WTC11 (cell line): ENCODE measurements at regions not wholly inside any gene's neighbourhood (a gene's known extent, or its start where the extent isn't known, plus 50 kb on each side); places are given as distances from the start of the nearest gene placed in this dataset.

Experiments
- ATAC-seq: fragments of 200-7000 bp; cut with Tn5 transposase; 2 replicates; pipeline ENCODE4 v1.10.0; 2021; ENCODE audit warnings: mild to moderate bottlenecking, moderate library complexity
- CTCF ChIA-PET: fragments of 300-600 bp; sonication (Branson Sonifier 250); formaldehyde crosslinking; loops from one replicate; lab custom pipeline; 2021; ENCODE audit warnings: antibody characterized with exemption; lab: Charles Lee
- POLR2A ChIA-PET: fragments of 350-600 bp; sonication (Branson Sonifier 250); formaldehyde crosslinking; loops from one replicate; lab custom pipeline; 2021; ENCODE audit warnings: antibody characterized with exemption; lab: Charles Lee
- DNase-seq: peaks from one replicate; pipeline ENCODE4 v3.0.0; 2021; ENCODE audit warnings: low spot score
- H3K27ac Mint-ChIP-seq: 2 replicates; pipeline ENCODE4 v1.8.0; 2021; ENCODE audit warnings: mixed read lengths
- H3K27me3 Mint-ChIP-seq: 2 replicates; pipeline ENCODE4 v1.8.0; 2021; ENCODE audit warnings: low read depth, mild to moderate bottlenecking, moderate library complexity, mixed read lengths
- H3K36me3 Mint-ChIP-seq: 2 replicates; pipeline ENCODE4 v1.8.0; 2021; ENCODE audit warnings: mixed read lengths
- H3K4me1 Mint-ChIP-seq: 2 replicates; pipeline ENCODE4 v1.8.0; 2022; ENCODE audit warnings: mixed read lengths
- H3K4me3 Mint-ChIP-seq: 2 replicates; pipeline ENCODE4 v1.8.0; 2021; ENCODE audit warnings: mild to moderate bottlenecking, moderate library complexity, mixed read lengths
- H3K9me3 Mint-ChIP-seq: 2 replicates; pipeline ENCODE4 v1.8.0; 2021; ENCODE audit warnings: mixed read lengths
- CREB1 ChIP-seq: sonication (generic); formaldehyde crosslinking; IDR thresholded peaks from 2 replicates; pipeline ENCODE4 v1.8.0; 2023; ENCODE audit warnings: mild to moderate bottlenecking, missing genetic modification reagents
- CREM ChIP-seq: sonication (generic); formaldehyde crosslinking; IDR thresholded peaks from 2 replicates; pipeline ENCODE4 v1.8.1; 2022; ENCODE audit warnings: mild to moderate bottlenecking, missing genetic modification reagents, moderate library complexity
- ESRRA ChIP-seq: sonication (generic); formaldehyde crosslinking; IDR thresholded peaks from 2 replicates; pipeline ENCODE4 v1.8.1; 2022; ENCODE audit warnings: mild to moderate bottlenecking, missing genetic modification reagents, borderline replicate concordance
- GABPB1 ChIP-seq: sonication (generic); formaldehyde crosslinking; IDR thresholded peaks from 2 replicates; pipeline ENCODE4 v1.8.1; 2023; ENCODE audit warnings: mild to moderate bottlenecking, missing genetic modification reagents
- GRHL2 ChIP-seq: fragments of 250-450 bp; sonication (Bioruptor Pico); IDR thresholded peaks from 2 replicates; pipeline ENCODE4 v1.8.0; 2022; ENCODE audit warnings: mild to moderate bottlenecking, moderate library complexity; ENCODE audit not compliant: insufficient replicate concordance, severe bottlenecking
- JUN ChIP-seq: sonication (generic); formaldehyde crosslinking; IDR thresholded peaks from 2 replicates; pipeline ENCODE4 v1.8.0; 2023; ENCODE audit warnings: mild to moderate bottlenecking, missing genetic modification reagents
- NR2C2 ChIP-seq: sonication (generic); formaldehyde crosslinking; IDR thresholded peaks from 2 replicates; pipeline ENCODE4 v1.8.0; 2022; ENCODE audit warnings: mild to moderate bottlenecking, missing genetic modification reagents
- TEAD1 ChIP-seq: sonication (generic); formaldehyde crosslinking; IDR thresholded peaks from 2 replicates; pipeline ENCODE4 v1.8.0; 2022; ENCODE audit warnings: mild to moderate bottlenecking, missing genetic modification reagents
- TEAD4 ChIP-seq: sonication (generic); formaldehyde crosslinking; IDR thresholded peaks from 2 replicates; pipeline ENCODE4 v1.8.0; 2022; ENCODE audit warnings: mild to moderate bottlenecking, missing genetic modification reagents
- ZBTB43 ChIP-seq: sonication (generic); formaldehyde crosslinking; IDR thresholded peaks from 2 replicates; pipeline ENCODE4 v1.8.1; 2023; ENCODE audit warnings: mild to moderate bottlenecking, missing genetic modification reagents
- ZNF219 ChIP-seq: sonication (generic); formaldehyde crosslinking; IDR thresholded peaks from 2 replicates; pipeline ENCODE4 v1.8.0; 2023; ENCODE audit warnings: missing genetic modification reagents, mild to moderate bottlenecking, borderline replicate concordance
- ZNF281 ChIP-seq: sonication (generic); formaldehyde crosslinking; IDR thresholded peaks from 2 replicates; pipeline ENCODE4 v1.8.0; 2023; ENCODE audit warnings: mild to moderate bottlenecking, missing genetic modification reagents
- ZNF396 ChIP-seq: fragments of 250-450 bp; sonication (Bioruptor Pico); IDR thresholded peaks from 2 replicates; pipeline ENCODE4 v1.8.0; 2021; ENCODE audit warnings: mild to moderate bottlenecking, moderate library complexity, borderline replicate concordance
- ZNF425 ChIP-seq: fragments of 250-450 bp; sonication (Bioruptor Pico); conservative IDR thresholded peaks from 2 replicates; pipeline ENCODE4 v1.9.0; 2021; ENCODE audit warnings: mild to moderate bottlenecking
- ZNF512 ChIP-seq: sonication (generic); formaldehyde crosslinking; IDR thresholded peaks from 2 replicates; pipeline ENCODE4 v1.8.1; 2022; ENCODE audit warnings: missing genetic modification reagents, borderline replicate concordance
- ZNF671 ChIP-seq: fragments of 250-450 bp; sonication (Bioruptor Pico); IDR thresholded peaks from 2 replicates; pipeline ENCODE4 v1.8.0; 2021; ENCODE audit warnings: mild to moderate bottlenecking
- TF ChIP-seq, protein P1 (sequence below): fragments of 200-600 bp; IDR thresholded peaks from 2 replicates; pipeline ENCODE4 v1.8.0; 2022; ENCODE audit warnings: antibody characterized with exemption
- TF ChIP-seq, protein P2 (sequence below): sonication (generic); formaldehyde crosslinking; IDR thresholded peaks from 2 replicates; pipeline ENCODE4 v1.8.1; 2022; ENCODE audit warnings: mild to moderate bottlenecking, moderate library complexity, missing genetic modification reagents
- TF ChIP-seq, protein P3 (sequence below): fragments of 250-450 bp; sonication (Bioruptor Pico); IDR thresholded peaks from 2 replicates; pipeline ENCODE4 v2.1.2; 2022; ENCODE audit warnings: mild to moderate bottlenecking, moderate library complexity

DNA sequence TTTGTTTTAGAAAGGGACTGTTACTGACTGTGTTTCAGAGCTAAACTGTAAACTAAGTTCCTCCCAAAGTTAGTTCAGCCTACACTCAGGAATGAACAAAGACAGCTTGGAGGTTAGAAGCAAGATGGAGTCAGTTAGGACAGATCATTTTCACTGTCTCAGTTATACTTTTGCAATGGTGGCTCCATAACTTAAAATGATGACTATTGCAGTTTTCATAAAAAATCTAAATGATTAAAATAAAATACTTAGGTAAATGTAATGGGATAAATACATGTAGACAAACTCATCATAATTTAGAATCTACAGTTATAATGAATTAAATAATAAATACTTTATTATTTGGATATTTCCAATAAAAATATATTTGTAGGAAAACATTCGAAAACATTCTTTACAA lies 590.6 kb downstream of the EPHA7 start:
- POLR2A ChIA-PET, result no interaction called here
- H3K4me1 Mint-ChIP-seq, result peaks cover 22% of the 10 kb centered on the region
- peaks cover 9% of the 10 kb centered on the region for H3K9me3 Mint-ChIP-seq
- no peak for TF ChIP-seq NR2C2
- TF ChIP-seq CREB1, result no peak
- no peak for TF ChIP-seq GABPB1 (CRISPR knock-in tag)
- TF ChIP-seq, protein P1, sequence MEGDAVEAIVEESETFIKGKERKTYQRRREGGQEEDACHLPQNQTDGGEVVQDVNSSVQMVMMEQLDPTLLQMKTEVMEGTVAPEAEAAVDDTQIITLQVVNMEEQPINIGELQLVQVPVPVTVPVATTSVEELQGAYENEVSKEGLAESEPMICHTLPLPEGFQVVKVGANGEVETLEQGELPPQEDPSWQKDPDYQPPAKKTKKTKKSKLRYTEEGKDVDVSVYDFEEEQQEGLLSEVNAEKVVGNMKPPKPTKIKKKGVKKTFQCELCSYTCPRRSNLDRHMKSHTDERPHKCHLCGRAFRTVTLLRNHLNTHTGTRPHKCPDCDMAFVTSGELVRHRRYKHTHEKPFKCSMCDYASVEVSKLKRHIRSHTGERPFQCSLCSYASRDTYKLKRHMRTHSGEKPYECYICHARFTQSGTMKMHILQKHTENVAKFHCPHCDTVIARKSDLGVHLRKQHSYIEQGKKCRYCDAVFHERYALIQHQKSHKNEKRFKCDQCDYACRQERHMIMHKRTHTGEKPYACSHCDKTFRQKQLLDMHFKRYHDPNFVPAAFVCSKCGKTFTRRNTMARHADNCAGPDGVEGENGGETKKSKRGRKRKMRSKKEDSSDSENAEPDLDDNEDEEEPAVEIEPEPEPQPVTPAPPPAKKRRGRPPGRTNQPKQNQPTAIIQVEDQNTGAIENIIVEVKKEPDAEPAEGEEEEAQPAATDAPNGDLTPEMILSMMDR, result no peak
- no peak for TF ChIP-seq ZBTB43
- no peak for TF ChIP-seq ZNF671 (CRISPR knock-in tag)
- no peak for TF ChIP-seq ZNF396 (CRISPR knock-in tag)
- TF ChIP-seq GRHL2 (CRISPR knock-in tag), result no peak
- TF ChIP-seq TEAD1 (CRISPR knock-in tag), result no peak
- no peak for TF ChIP-seq ZNF281
- TF ChIP-seq, all 79 proteins: peak for 0
- no peak overlapping the region for H3K4me3 Mint-ChIP-seq
- CTCF ChIA-PET, result interaction anchor here (1.9 kb wide), 1 partner anchor 18 kb away, joined by 5 read pairs; no protein-coding TSS in a partner anchor
- ATAC-seq (no peak), DNase-seq (no peak)
- H3K27me3 Mint-ChIP-seq, result peaks cover 4% of the 10 kb centered on the region; the same call in 1 of the 2 replicates
- H3K27ac Mint-ChIP-seq, result no peak overlapping the region
- peaks cover 10% of the 10 kb centered on the region; the same call in 1 of the 2 replicates for H3K36me3 Mint-ChIP-seq

GRCh38 chr6:92827104-92827503 lies 592.3 kb downstream of the EPHA7 start:
- Mint-ChIP-seq H3K9me3 (peaks cover 9% of the 10 kb centered on the region), H3K27ac (no peak overlapping the region), H3K4me3 (no peak overlapping the region), H3K27me3 (no peaks in the 10 kb centered on the region), H3K36me3 (peaks cover 10% of the 10 kb centered on the region; the same call in 1 of the 2 replicates), H3K4me1 (peaks cover 22% of the 10 kb centered on the region)
- DNase-seq (no peak), ATAC-seq (no peak)
- ChIA-PET CTCF (interaction anchor here (1.9 kb wide), 1 partner anchor 16 kb away, joined by 5 read pairs; no protein-coding TSS in a partner anchor), POLR2A (no interaction called here)
- TF ChIP-seq TEAD4 (CRISPR knock-in tag) (no peak), ZNF281 (no peak), ESRRA (CRISPR knock-in tag) (no peak), ZNF425 (CRISPR knock-in tag) (no peak), ZNF512 (CRISPR knock-in tag) (no peak), JUN (CRISPR knock-in tag) (no peak), CREM (CRISPR knock-in tag) (no peak), ZNF219 (CRISPR knock-in tag) (no peak)
- TF ChIP-seq, protein P2, sequence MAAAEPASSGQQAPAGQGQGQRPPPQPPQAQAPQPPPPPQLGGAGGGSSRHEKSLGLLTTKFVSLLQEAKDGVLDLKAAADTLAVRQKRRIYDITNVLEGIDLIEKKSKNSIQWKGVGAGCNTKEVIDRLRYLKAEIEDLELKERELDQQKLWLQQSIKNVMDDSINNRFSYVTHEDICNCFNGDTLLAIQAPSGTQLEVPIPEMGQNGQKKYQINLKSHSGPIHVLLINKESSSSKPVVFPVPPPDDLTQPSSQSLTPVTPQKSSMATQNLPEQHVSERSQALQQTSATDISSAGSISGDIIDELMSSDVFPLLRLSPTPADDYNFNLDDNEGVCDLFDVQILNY (CRISPR knock-in tag), result no peak
- TF ChIP-seq, protein P3, sequence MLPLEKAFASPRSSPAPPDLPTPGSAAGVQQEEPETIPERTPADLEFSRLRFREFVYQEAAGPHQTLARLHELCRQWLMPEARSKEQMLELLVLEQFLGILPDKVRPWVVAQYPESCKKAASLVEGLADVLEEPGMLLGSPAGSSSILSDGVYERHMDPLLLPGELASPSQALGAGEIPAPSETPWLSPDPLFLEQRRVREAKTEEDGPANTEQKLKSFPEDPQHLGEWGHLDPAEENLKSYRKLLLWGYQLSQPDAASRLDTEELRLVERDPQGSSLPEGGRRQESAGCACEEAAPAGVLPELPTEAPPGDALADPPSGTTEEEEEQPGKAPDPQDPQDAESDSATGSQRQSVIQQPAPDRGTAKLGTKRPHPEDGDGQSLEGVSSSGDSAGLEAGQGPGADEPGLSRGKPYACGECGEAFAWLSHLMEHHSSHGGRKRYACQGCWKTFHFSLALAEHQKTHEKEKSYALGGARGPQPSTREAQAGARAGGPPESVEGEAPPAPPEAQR (CRISPR knock-in tag), result no peak
